HG02973 (cell line): ENCODE measurements at regions not wholly inside any gene's neighbourhood (a gene's known extent, or its start where the extent isn't known, plus 50 kb on each side); places are given as distances from the start of the nearest gene placed in this dataset.

ENCODE experiments used
- ATAC-seq: cut with Tn5 transposase; IDR thresholded peaks from one replicate; pipeline ENCODE4 v1.9.1; 2021; ENCODE audit warnings: moderate library complexity; ENCODE audit not compliant: unreplicated experiment

- no peak for ATAC-seq
Observed at GRCh38 chr5:139733698-139734538, 61.7 kb upstream of the PSD2 start.

- no peak for ATAC-seq
Observed at GRCh38 chr5:139734539-139734916, 61.1 kb upstream of the PSD2 start.

- no peak for ATAC-seq
Observed at GRCh38 chr5:139738193-139739149, 57.1 kb upstream of the PSD2 start.

GRCh38 chr5:139739150-139739974 lies 56.2 kb upstream of the PSD2 start:
- no peak for ATAC-seq

GRCh38 chr5:139740138-139740991 lies 55.2 kb upstream of the PSD2 start:
- ATAC-seq: no peak

GRCh38 chr5:139740992-139741672 lies 54.5 kb upstream of the PSD2 start:
- no peak for ATAC-seq

GRCh38 chr5:139741823-139742172 lies 53.8 kb upstream of the PSD2 start:
- ATAC-seq: no peak

GRCh38 chr5:139742173-139742903 lies 53.3 kb upstream of the PSD2 start:
- ATAC-seq: no peak

GRCh38 chr5:139743001-139743771 lies 52.4 kb upstream of the PSD2 start:
- ATAC-seq: no peak

GRCh38 chr5:139743804-139744203 lies 51.8 kb upstream of the PSD2 start:
- no peak for ATAC-seq

- ATAC-seq: no peak
Observed at GRCh38 chr5:139744471-139745131, 51.0 kb upstream of the PSD2 start.

- no peak for ATAC-seq
Observed at GRCh38 chr5:139745132-139745799, 50.3 kb upstream of the PSD2 start.

GRCh38 chr5:139745800-139746690 lies 49.6 kb upstream of the PSD2 start:
- ATAC-seq: peak; percentile 27
